ENCODE measurements at regions not wholly inside any gene's neighbourhood (a gene's known extent, or its start where the extent isn't known, plus 50 kb on each side); places are given as distances from the start of the nearest gene placed in this dataset.

DNA sequence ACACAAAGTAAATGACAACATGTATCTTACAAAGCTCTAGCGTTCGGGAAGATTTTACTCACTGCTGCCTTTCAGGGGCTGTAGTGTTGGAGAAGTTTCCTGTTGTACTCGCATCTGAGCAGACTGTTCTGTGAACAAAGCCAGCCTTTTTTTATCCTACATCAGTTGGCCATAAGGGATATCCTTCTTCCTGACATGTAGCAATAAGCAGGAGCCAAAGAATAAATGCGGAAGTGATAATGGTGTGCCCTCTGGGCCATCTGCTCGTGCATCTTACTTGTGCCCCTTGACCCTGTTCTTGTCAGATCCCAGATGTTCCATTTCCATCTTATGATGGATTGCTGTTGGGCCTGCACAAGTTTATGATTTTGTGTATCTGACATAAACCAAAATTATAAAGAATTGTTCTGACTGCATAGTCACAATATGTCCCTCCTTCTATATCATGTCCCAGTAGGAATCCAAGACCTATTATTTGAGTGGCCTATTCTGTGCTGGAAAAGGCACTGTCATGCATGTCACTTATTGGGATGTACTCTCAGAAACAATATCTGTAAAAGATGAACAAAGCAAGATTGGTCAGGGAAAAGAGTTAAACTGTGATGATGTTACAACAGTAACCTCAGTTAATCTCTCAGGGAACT, 631.3 kb downstream of the NSUN3 start:
- no peak for DNase-seq
- Mint-ChIP-seq H3K27ac (ENCODE audit: unreplicated experiment) (no peak overlapping the region), H3K27me3 (ENCODE audit: unreplicated experiment) (no peaks in the 10 kb centered on the region), H3K9me3 (ENCODE audit: unreplicated experiment) (no peaks in the 10 kb centered on the region), H3K4me1 (ENCODE audit: low read depth, unreplicated experiment) (peaks cover 4% of the 10 kb centered on the region), H3K4me3 (ENCODE audit: unreplicated experiment) (no peak overlapping the region), H3K36me3 (ENCODE audit: unreplicated experiment) (no peaks in the 10 kb centered on the region)
- TF ChIP-seq, protein P1, sequence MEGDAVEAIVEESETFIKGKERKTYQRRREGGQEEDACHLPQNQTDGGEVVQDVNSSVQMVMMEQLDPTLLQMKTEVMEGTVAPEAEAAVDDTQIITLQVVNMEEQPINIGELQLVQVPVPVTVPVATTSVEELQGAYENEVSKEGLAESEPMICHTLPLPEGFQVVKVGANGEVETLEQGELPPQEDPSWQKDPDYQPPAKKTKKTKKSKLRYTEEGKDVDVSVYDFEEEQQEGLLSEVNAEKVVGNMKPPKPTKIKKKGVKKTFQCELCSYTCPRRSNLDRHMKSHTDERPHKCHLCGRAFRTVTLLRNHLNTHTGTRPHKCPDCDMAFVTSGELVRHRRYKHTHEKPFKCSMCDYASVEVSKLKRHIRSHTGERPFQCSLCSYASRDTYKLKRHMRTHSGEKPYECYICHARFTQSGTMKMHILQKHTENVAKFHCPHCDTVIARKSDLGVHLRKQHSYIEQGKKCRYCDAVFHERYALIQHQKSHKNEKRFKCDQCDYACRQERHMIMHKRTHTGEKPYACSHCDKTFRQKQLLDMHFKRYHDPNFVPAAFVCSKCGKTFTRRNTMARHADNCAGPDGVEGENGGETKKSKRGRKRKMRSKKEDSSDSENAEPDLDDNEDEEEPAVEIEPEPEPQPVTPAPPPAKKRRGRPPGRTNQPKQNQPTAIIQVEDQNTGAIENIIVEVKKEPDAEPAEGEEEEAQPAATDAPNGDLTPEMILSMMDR (IDR thresholded peaks at IDR 0.05; ENCODE audit: partially characterized antibody, unreplicated experiment) = no peak

DNA sequence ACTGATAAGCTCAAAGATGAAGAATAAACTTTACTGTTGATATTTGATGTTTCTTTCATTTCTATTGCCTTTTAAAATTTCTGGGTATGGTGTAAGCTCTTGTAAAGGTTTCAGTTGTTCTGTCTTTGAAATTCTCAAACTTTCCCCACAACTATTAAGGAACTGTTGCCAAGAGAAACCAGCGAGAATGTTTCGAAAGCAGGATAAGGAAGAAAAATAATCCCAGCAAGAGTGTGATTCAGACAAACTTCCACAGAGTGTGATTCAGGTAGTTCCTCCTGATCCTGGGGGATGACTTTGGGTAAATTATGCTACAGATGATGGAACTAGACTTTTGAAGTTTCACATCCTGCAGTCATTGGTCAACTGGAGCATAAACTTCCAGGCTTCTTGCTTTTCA, 632.0 kb downstream of the NSUN3 start:
- H3K27me3 Mint-ChIP-seq (ENCODE audit: unreplicated experiment) = no peaks in the 10 kb centered on the region
- no peak overlapping the region for H3K4me3 Mint-ChIP-seq (ENCODE audit: unreplicated experiment)
- peaks cover 4% of the 10 kb centered on the region for H3K4me1 Mint-ChIP-seq (ENCODE audit: low read depth, unreplicated experiment)
- TF ChIP-seq, protein P1 (IDR thresholded peaks at IDR 0.05; ENCODE audit: partially characterized antibody, unreplicated experiment) = no peak
- H3K9me3 Mint-ChIP-seq (ENCODE audit: unreplicated experiment) = no peaks in the 10 kb centered on the region
- no peaks in the 10 kb centered on the region for H3K36me3 Mint-ChIP-seq (ENCODE audit: unreplicated experiment)
- no peak overlapping the region for H3K27ac Mint-ChIP-seq (ENCODE audit: unreplicated experiment)
- no peak for DNase-seq

GRCh38 chr3:94704467-94704866, 641.6 kb downstream of the NSUN3 start:
- Mint-ChIP-seq H3K27me3 (ENCODE audit: unreplicated experiment) (no peaks in the 10 kb centered on the region), H3K27ac (ENCODE audit: unreplicated experiment) (no peak overlapping the region), H3K36me3 (ENCODE audit: unreplicated experiment) (no peaks in the 10 kb centered on the region), H3K4me3 (ENCODE audit: unreplicated experiment) (no peak overlapping the region), H3K9me3 (ENCODE audit: unreplicated experiment) (no peaks in the 10 kb centered on the region), H3K4me1 (ENCODE audit: low read depth, unreplicated experiment) (no peaks in the 10 kb centered on the region)
- DNase-seq = no peak
- TF ChIP-seq, protein P1 (IDR thresholded peaks at IDR 0.05; ENCODE audit: partially characterized antibody, unreplicated experiment) = no peak

DNA sequence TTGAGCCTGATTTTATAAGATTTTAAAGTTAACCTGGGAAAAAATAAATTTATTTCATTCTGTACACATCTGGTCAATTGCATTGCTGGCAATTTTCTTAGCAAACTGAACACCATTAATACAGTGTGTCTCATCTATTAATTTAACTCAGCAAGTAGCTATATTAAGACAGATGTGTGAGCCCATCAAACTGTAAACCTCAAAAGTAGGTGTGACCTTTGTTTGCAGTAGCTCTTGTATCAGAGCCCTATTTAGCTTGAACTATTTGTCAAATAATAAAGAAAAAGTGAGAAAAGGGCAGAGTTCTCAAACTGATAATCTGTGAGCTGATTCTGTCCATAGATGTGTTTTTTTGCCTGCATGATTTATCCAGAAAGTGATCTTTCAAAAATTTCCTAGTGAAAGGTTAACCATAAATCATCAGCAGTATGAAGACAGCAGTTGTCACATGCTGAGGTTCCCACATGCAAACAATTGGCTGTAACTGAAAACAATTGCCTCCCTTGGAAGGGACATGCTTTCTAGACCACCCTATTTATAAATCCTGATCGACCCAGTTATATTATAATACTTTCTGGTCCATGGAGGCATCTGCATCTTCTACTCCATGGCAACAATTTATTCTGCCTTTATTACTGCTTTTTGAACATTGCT, 646.5 kb downstream of the NSUN3 start:
- Mint-ChIP-seq H3K36me3 (ENCODE audit: unreplicated experiment) (no peaks in the 10 kb centered on the region), H3K4me1 (ENCODE audit: low read depth, unreplicated experiment) (no peaks in the 10 kb centered on the region), H3K9me3 (ENCODE audit: unreplicated experiment) (no peaks in the 10 kb centered on the region), H3K27me3 (ENCODE audit: unreplicated experiment) (no peaks in the 10 kb centered on the region), H3K27ac (ENCODE audit: unreplicated experiment) (no peak overlapping the region), H3K4me3 (ENCODE audit: unreplicated experiment) (no peak overlapping the region)
- no peak for DNase-seq
- TF ChIP-seq, protein P1 (IDR thresholded peaks at IDR 0.05; ENCODE audit: partially characterized antibody, unreplicated experiment) = no peak

DNA sequence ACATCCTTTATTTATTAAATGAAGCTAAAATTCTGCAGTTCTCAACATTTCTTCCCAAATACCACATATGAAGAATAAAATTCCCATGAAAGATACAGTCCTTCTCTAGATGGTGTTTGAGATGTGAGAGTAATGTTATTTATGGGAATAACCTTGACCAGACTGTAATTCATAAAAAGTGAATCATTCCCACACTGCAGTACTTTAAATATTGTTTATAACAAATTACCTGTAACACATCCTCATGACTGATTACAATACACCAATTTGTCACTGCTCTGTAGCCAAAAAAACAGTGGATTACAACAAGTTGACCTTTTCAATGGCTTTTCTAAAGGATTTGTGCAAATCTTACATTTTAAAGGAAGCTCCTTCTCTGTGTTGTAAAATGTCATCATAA, 651.3 kb downstream of the NSUN3 start:
- H3K27me3 Mint-ChIP-seq (ENCODE audit: unreplicated experiment) = no peaks in the 10 kb centered on the region
- no peaks in the 10 kb centered on the region for H3K9me3 Mint-ChIP-seq (ENCODE audit: unreplicated experiment)
- H3K27ac Mint-ChIP-seq (ENCODE audit: unreplicated experiment) = no peak overlapping the region
- H3K36me3 Mint-ChIP-seq (ENCODE audit: unreplicated experiment) = no peaks in the 10 kb centered on the region
- H3K4me1 Mint-ChIP-seq (ENCODE audit: low read depth, unreplicated experiment) = no peaks in the 10 kb centered on the region
- TF ChIP-seq, protein P1 (IDR thresholded peaks at IDR 0.05; ENCODE audit: partially characterized antibody, unreplicated experiment) = no peak
- DNase-seq = no peak
- H3K4me3 Mint-ChIP-seq (ENCODE audit: unreplicated experiment) = no peak overlapping the region

All from glutamatergic neuron (in vitro differentiated cells).